Naive thymus-derived CD4-positive, alpha-beta T cell (primary cell): ENCODE measurements at regions not wholly inside any gene's neighbourhood (a gene's known extent, or its start where the extent isn't known, plus 50 kb on each side); places are given as distances from the start of the nearest gene placed in this dataset.
"Not testable (repeated sequence)": the region's sequence is repeated elsewhere in the genome, so short reads cannot be mapped to it uniquely, and the experiment has no call there.

Experiments
- ATAC-seq: fragments of 150-1000 bp; cut with Tn5 transposase; 2 replicates; pipeline ENCODE4 v1.10.0; 2021; ENCODE audit warnings: mild to moderate bottlenecking, moderate library complexity
- CTCF ChIA-PET: fragments of 350-600 bp; sonication (Branson Sonifier 250); formaldehyde crosslinking; loops from one replicate; lab custom pipeline; 2021; ENCODE audit warnings: antibody characterized with exemption; lab: Charles Lee
- POLR2A ChIA-PET: fragments of 350-600 bp; sonication (Branson Sonifier 250); formaldehyde crosslinking; loops from one replicate; lab custom pipeline; 2021; ENCODE audit warnings: antibody characterized with exemption, inconsistent platforms; lab: Charles Lee
- DNase-seq, 9 donors: peaks; one replicate each; pipeline versions ENCODE4 v3.0.0 to v3.0.0-alpha.2; 2020 to 2022; ENCODE audit warnings: mixed read lengths in 1 of 9
- H3K27ac ChIP-seq: one replicate; pipeline ENCODE4 v1.7.0; 2013; ENCODE audit warnings: mild to moderate bottlenecking, low read depth, low read length, moderate library complexity
- H3K27me3 ChIP-seq, 2 donors: one replicate each; pipeline ENCODE4 v1.7.0; 2013; ENCODE audit warnings: low read length in 2 of 2, mild to moderate bottlenecking in 2 of 2, moderate library complexity in 2 of 2; ENCODE audit not compliant: control insufficient read depth in 2 of 2, insufficient read depth in 2 of 2
- H3K36me3 ChIP-seq, 3 experiments: 1 replicate in 2 of 3; 2 replicates in 1 of 3; pipeline ENCODE4 v1.7.0; 2013; ENCODE audit warnings: low read length in 3 of 3, mild to moderate bottlenecking in 3 of 3, moderate library complexity in 1 of 3; ENCODE audit not compliant: insufficient read depth in 3 of 3, control insufficient read depth in 2 of 3
- H3K4me1 ChIP-seq, 2 donors: one replicate each; pipeline ENCODE4 v1.7.0; 2013; ENCODE audit warnings: low read length in 2 of 2, mild to moderate bottlenecking in 2 of 2, moderate library complexity in 1 of 2; ENCODE audit not compliant: control insufficient read depth in 2 of 2, insufficient read depth in 2 of 2
- H3K4me3 ChIP-seq: 2 replicates; pipeline ENCODE4 v1.7.0; 2013; ENCODE audit warnings: mild to moderate bottlenecking, low read length
- H3K9me3 ChIP-seq, 3 experiments: 1 replicate in 2 of 3; 2 replicates in 1 of 3; pipeline ENCODE4 v1.7.0; 2013; ENCODE audit warnings: low read length in 3 of 3; ENCODE audit not compliant: control insufficient read depth in 2 of 3
- H3K27ac Mint-ChIP-seq, 9 donors: one replicate each; pipeline ENCODE4 v1.8.0; 2020 to 2022; ENCODE audit warnings: mixed read lengths in 9 of 9, mild to moderate bottlenecking in 8 of 9, moderate library complexity in 5 of 9, inconsistent platforms in 2 of 9
- H3K27me3 Mint-ChIP-seq, 5 donors: one replicate each; pipeline ENCODE4 v1.8.0; 2021 to 2022; ENCODE audit warnings: mixed read lengths in 5 of 5, mild to moderate bottlenecking in 1 of 5
- H3K36me3 Mint-ChIP-seq, 5 donors: one replicate each; pipeline ENCODE4 v1.8.0; 2020 to 2022; ENCODE audit warnings: mixed read lengths in 5 of 5, mild to moderate bottlenecking in 3 of 5, inconsistent platforms in 1 of 5
- H3K4me1 Mint-ChIP-seq, 7 donors: one replicate each; pipeline ENCODE4 v1.8.0; 2020 to 2022; ENCODE audit warnings: mixed read lengths in 7 of 7, mild to moderate bottlenecking in 3 of 7, inconsistent platforms in 1 of 7
- H3K4me3 Mint-ChIP-seq, 10 donors: one replicate each; pipeline ENCODE4 v1.8.0; 2020 to 2022; ENCODE audit warnings: mild to moderate bottlenecking in 10 of 10, mixed read lengths in 10 of 10, moderate library complexity in 6 of 10, inconsistent platforms in 2 of 10
- H3K9me3 Mint-ChIP-seq, 11 donors: one replicate each; pipeline ENCODE4 v1.8.0; 2020 to 2022; ENCODE audit warnings: mixed read lengths in 11 of 11, mild to moderate bottlenecking in 4 of 11, inconsistent platforms in 1 of 11, moderate library complexity in 1 of 11
- intact Hi-C, 2 donors: fragments of 100-400 bp; cut with micrococcal nuclease; formaldehyde crosslinking; loops; one replicate each; pipeline ENCODE4 v1.15.1; 2023

DNA sequence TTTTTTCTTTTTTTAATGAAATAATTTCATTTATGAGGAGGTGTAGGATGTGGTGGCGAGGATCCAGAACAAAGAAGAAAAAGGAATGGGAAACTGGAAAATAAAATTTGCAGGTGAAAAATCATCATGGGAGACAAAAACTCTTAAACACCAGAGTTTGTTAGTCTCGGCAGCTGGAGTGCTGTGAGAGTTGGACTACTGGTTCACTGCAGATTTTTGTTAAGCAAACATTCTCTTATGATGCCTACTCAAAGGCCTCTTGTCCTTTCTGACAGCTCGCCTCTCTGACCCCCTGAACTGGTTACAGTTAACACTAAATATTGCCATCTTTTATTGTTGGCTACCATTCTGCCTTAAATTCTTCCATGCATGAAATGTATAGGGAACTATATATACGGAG, 152.4 kb upstream of the DPH6 start:
- Histone ChIP-seq H3K4me1 (no peaks in the 10 kb centered on the region), H3K36me3 (no peaks in the 10 kb centered on the region), H3K27me3 (no peaks in the 10 kb centered on the region), H3K9me3 (no peaks in the 10 kb centered on the region), H3K27ac (no peak overlapping the region), H3K4me3 (no peak overlapping the region)
- Mint-ChIP-seq H3K4me3 (no peak overlapping the region), H3K27me3 (peaks cover 0 to 21% (median 0%) of the 10 kb centered on the region in 5 donors), H3K36me3 (no peaks in the 10 kb centered on the region), H3K27ac (no peak overlapping the region), H3K9me3 (no peaks in the 10 kb centered on the region), H3K4me1 (no peaks in the 10 kb centered on the region)
- no peak for DNase-seq
- intact Hi-C loops: loop anchor here in 1 of 2 donors (10.0 kb wide), 1 partner anchor 284 kb away; no protein-coding TSS in a partner anchor
- ChIA-PET POLR2A (no interaction called here), CTCF (interaction anchor here (0.6 kb wide), 1 partner anchor 63 kb away, joined by 4 read pairs; no protein-coding TSS in a partner anchor)
- ATAC-seq: no peak

DNA sequence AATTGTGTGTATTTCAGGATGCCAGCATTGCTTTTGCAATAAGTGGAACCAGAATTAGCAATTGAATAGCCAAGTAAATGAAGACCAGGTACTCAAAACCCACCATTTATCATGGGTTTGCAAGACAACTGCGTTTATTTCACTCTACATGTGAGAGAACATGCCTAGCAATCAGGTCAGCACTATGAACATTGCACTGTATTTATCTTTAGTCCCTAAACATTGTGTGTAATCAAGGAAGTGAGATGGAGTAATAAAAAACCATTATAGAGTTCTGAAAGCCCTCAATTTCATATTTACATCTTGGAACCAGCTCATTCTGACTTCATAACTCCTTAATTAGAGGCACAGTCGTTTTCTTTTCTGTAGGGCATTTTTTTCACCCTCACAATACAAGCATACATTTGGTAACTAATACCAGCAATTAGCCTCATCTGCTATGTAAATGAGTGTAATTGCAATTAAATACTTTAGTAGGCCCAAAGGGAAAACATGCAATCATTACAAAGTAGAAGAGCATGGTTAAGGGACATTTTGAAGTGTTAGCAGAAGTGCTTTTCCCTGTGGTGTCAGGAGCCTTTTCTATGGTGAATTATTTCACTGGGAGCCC, 153.1 kb upstream of the DPH6 start:
- H3K27ac ChIP-seq: no peak overlapping the region
- H3K9me3 ChIP-seq: no peaks in the 10 kb centered on the region
- no peak overlapping the region for H3K4me3 Mint-ChIP-seq
- H3K36me3 ChIP-seq: no peaks in the 10 kb centered on the region
- ATAC-seq (no peak), DNase-seq (no peak)
- ChIA-PET POLR2A (no interaction called here), CTCF (interaction anchor here (0.6 kb wide), 1 partner anchor 64 kb away, joined by 4 read pairs; no protein-coding TSS in a partner anchor)
- peaks cover 0 to 14% (median 0%) of the 10 kb centered on the region in 5 donors for H3K27me3 Mint-ChIP-seq
- H3K27ac Mint-ChIP-seq: no peak overlapping the region
- no peaks in the 10 kb centered on the region for H3K9me3 Mint-ChIP-seq
- no peaks in the 10 kb centered on the region for H3K4me1 ChIP-seq
- no peaks in the 10 kb centered on the region for H3K36me3 Mint-ChIP-seq
- H3K27me3 ChIP-seq: no peaks in the 10 kb centered on the region
- intact Hi-C loops: loop anchor here in 1 of 2 donors (10.0 kb wide), 1 partner anchor 284 kb away; no protein-coding TSS in a partner anchor
- no peak overlapping the region for H3K4me3 ChIP-seq
- no peaks in the 10 kb centered on the region for H3K4me1 Mint-ChIP-seq

DNA sequence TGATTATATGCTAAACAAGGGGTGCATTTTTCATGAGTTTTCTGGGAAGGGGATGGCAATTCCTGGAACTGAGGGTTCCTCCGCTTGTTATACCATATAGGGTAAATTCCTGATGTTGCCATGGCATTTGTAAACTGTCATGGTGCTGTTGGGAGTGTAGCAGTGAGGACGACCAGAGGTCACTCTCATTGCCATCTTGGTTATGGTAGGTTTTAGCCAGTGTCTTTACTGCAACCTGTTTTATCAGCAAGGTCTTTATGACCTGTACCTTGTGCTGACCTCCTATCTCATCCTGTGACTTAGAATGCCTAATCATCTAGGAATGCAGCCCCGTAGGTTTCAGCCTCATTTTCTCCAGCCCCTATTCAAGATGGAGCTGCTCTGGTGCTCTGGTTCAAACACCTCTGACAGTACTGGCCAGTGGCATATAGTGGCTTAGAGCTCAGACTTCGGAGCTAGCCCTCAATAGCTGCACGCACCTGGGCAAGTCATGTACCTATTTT, 154.2 kb upstream of the DPH6 start:
- H3K9me3 Mint-ChIP-seq, CTCF ChIA-PET, ATAC-seq, H3K27ac Mint-ChIP-seq, H3K4me1 Mint-ChIP-seq, H3K9me3 ChIP-seq, H3K36me3 ChIP-seq, H3K4me1 ChIP-seq, H3K27me3 Mint-ChIP-seq, H3K4me3 Mint-ChIP-seq, H3K36me3 Mint-ChIP-seq, H3K27me3 ChIP-seq, DNase-seq, H3K27ac ChIP-seq, H3K4me3 ChIP-seq, POLR2A ChIA-PET, intact Hi-C loops: not testable (repeated sequence)

DNA sequence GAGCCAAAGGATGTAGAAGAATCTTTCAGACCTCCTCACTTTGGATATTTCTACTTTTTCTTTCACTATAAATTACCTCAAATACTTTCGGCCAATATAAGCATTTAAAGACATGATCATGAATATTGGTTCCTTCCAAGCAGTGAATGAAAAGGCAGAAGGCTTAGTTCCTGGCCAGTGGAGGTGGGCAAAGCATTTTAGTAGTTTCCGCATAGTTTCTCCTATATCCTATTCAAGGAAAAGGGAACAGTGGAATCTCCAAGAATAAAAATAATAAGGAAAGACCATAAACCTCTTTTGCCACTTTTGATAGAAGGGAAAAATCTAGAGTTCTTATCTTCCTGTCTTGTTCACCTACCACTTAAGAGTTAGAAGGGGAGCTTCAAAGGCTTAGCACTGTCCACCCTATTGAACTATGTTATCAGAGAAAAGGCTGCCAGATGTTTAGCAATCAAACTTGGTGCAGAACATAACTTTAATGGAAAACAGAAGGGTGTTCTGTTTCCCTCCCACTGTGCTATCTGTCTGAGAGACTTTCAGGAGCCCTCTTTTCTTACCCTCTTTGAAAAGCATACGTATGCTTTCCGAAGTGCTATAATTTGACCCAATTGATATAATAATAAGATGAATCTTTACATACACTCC, 155.6 kb upstream of the DPH6 start:
- H3K27me3 ChIP-seq: no peaks in the 10 kb centered on the region
- ATAC-seq: no peak
- H3K4me1 ChIP-seq: no peaks in the 10 kb centered on the region
- Mint-ChIP-seq H3K27me3 (peaks cover 0 to 8% (median 0%) of the 10 kb centered on the region in 5 donors), H3K4me3 (no peak overlapping the region), H3K9me3 (no peaks in the 10 kb centered on the region), H3K4me1 (no peaks in the 10 kb centered on the region), H3K36me3 (no peaks in the 10 kb centered on the region), H3K27ac (no peak overlapping the region)
- no peak overlapping the region for H3K4me3 ChIP-seq
- intact Hi-C loops: no loop called here
- ChIA-PET POLR2A (no interaction called here), CTCF (no interaction called here)
- no peak for DNase-seq
- H3K9me3 ChIP-seq: no peaks in the 10 kb centered on the region
- no peak overlapping the region for H3K27ac ChIP-seq
- no peaks in the 10 kb centered on the region for H3K36me3 ChIP-seq

DNA sequence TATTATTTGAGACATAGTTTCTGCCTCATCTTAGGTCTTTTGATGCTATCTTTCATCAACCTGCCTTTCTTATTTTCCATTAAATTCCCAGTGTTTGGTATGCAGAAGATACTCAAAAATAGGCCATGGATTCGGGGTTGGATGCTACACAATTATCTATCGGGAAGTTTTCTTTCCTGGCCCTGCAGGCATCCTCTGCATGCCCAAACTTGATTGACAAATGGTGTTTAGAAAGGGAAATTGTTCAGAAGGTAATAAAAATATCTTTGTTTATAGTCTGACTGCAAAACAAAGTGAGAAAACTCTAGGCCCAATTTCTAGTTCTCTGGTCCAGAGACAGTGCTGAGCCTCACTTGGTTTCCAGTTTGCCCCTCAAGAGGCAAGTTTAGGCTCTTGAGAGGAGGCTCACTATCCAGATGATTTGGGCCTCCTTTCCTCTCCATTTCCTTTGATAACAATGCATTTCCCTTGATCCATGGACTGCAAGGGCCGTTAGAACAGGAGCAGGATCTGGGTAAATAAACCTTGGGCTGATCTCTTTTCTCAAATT, 157.1 kb upstream of the DPH6 start:
- Mint-ChIP-seq H3K27ac (no peak overlapping the region), H3K9me3 (no peaks in the 10 kb centered on the region), H3K4me3 (no peak overlapping the region), H3K27me3 (no peaks in the 10 kb centered on the region), H3K36me3 (no peaks in the 10 kb centered on the region), H3K4me1 (no peaks in the 10 kb centered on the region)
- Histone ChIP-seq H3K36me3 (no peaks in the 10 kb centered on the region), H3K27me3 (no peaks in the 10 kb centered on the region), H3K27ac (no peak overlapping the region), H3K4me1 (no peaks in the 10 kb centered on the region), H3K4me3 (no peak overlapping the region), H3K9me3 (no peaks in the 10 kb centered on the region)
- ATAC-seq: no peak
- POLR2A ChIA-PET: no interaction called here
- DNase-seq: no peak
- intact Hi-C loops: no loop called here
- CTCF ChIA-PET: no interaction called here

DNA sequence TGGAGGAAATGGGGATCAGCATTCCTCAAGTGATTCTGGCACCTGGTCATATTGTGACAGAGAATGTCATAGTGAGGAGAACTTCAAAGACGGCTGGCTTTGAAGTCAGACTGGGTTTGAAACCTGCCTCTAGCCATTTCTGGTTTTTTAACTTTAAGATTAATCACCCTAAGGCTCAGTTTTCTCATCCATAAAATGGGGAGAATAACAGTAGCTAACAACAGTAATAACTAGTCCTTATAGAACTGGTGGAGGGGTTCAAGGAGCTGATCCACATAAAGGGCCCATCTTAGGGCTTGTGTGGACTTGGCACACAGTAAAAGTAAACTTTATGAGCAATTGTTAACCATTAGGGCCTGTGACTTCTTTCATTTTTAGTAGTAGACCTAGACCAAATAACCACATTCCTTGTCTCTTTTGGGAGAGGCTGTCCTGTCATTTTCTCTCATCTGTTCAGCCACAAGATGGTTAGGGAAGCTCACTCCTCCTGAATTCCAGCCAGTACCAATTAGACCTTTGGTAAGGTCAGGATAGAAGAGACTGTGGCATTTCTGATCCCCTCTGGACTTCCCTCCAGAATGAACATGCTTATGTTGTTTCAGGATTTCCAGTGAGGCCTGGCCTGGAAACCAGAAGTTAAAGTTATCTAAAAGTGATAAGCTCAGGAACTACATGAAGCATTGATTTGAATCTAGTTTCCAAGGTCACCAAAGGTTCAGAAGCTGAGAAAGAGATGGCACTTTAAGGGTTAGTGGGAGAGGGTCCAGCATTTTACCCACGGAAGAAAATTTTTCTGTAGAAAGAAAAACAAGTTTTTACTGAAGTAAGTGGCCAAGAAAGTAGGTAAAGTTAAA, 159.3 kb upstream of the DPH6 start:
- no peaks in the 10 kb centered on the region for H3K9me3 ChIP-seq
- POLR2A ChIA-PET: no interaction called here
- Mint-ChIP-seq H3K4me3 (no peak overlapping the region), H3K27me3 (no peaks in the 10 kb centered on the region), H3K4me1 (no peaks in the 10 kb centered on the region), H3K36me3 (no peaks in the 10 kb centered on the region), H3K27ac (no peak overlapping the region), H3K9me3 (no peaks in the 10 kb centered on the region)
- DNase-seq: no peak
- H3K4me1 ChIP-seq: no peaks in the 10 kb centered on the region
- H3K27ac ChIP-seq: no peak overlapping the region
- no peak for ATAC-seq
- no peaks in the 10 kb centered on the region for H3K27me3 ChIP-seq
- no peaks in the 10 kb centered on the region for H3K36me3 ChIP-seq
- intact Hi-C loops: no loop called here
- no peak overlapping the region for H3K4me3 ChIP-seq
- CTCF ChIA-PET: no interaction called here
